H1 (cell line): ENCODE measurements at regions not wholly inside any gene's neighbourhood (a gene's known extent, or its start where the extent isn't known, plus 50 kb on each side); places are given as distances from the start of the nearest gene placed in this dataset.

Source experiments
- CTCF ChIA-PET: fragments of 300-600 bp; sonication (Branson Sonifier 250); formaldehyde crosslinking; loops from one replicate; lab custom pipeline; 2021; ENCODE audit not compliant: partially characterized antibody; lab: Charles Lee
- POLR2A ChIA-PET: fragments of 300-600 bp; sonication (Branson Sonifier 250); formaldehyde crosslinking; loops from one replicate; lab custom pipeline; 2021; ENCODE audit warnings: inconsistent platforms; ENCODE audit not compliant: partially characterized antibody; lab: Charles Lee
- DNase-seq, 2 experiments: peaks; one replicate each; pipeline versions ENCODE4 v3.0.0 to v3.0.0-alpha.2; 2010 to 2022; ENCODE audit warnings: low spot score in 2 of 2, low read depth in 1 of 2, mixed read lengths in 1 of 2
- FAIRE-seq: peaks from 2 replicates; lab custom pipeline; 2011; peaks lifted over from hg19 to GRCh38; lab: Jason Lieb, UNC
- H2AFZ ChIP-seq: 2 replicates; pipeline ENCODE4 v1.8.1; 2012; ENCODE audit warnings: low read length, inconsistent platforms
- H2AK5ac ChIP-seq: 2 replicates; pipeline ENCODE4 v1.6.1; 2013; ENCODE audit warnings: low read depth, low read length
- H2BK120ac ChIP-seq: replicated peaks from 2 replicates; pipeline ENCODE3; 2013; ENCODE audit warnings: low read depth, low read length, inconsistent platforms
- H2BK12ac ChIP-seq: 2 replicates; pipeline ENCODE4 v1.6.1; 2013; ENCODE audit warnings: low read depth, low read length
- H2BK15ac ChIP-seq: 2 replicates; pipeline ENCODE4 v1.6.1; 2013; ENCODE audit warnings: low read length
- H2BK20ac ChIP-seq: 2 replicates; pipeline ENCODE4 v1.6.1; 2013; ENCODE audit warnings: low read length
- H2BK5ac ChIP-seq: 2 replicates; pipeline ENCODE4 v1.6.1; 2013; ENCODE audit warnings: low read depth, low read length
- H3K14ac ChIP-seq: 2 replicates; pipeline ENCODE4 v1.6.1; 2013; ENCODE audit warnings: inconsistent platforms; ENCODE audit not compliant: insufficient read length
- H3K18ac ChIP-seq: 2 replicates; pipeline ENCODE4 v1.6.1; 2013; ENCODE audit warnings: low read length; ENCODE audit errors: extremely low read depth
- H3K23ac ChIP-seq: 2 replicates; pipeline ENCODE4 v1.6.1; 2013; ENCODE audit warnings: inconsistent platforms; ENCODE audit not compliant: insufficient read length
- H3K23me2 ChIP-seq: 2 replicates; pipeline ENCODE4 v1.6.1; 2013; ENCODE audit warnings: low read depth, low read length
- H3K27ac ChIP-seq: 2 replicates; pipeline ENCODE4 v1.6.1; 2011; ENCODE audit warnings: low read depth, low read length, inconsistent platforms
- H3K27me3 ChIP-seq, 4 experiments: replicated peaks in 1 of 4; 1 replicate in 1 of 4; 2 replicates in 3 of 4; pipeline versions ENCODE4 v1.6.1 to v1.8.1; 2011 to 2013; ENCODE audit warnings: low read length in 3 of 4, mild to moderate bottlenecking in 3 of 4, inconsistent platforms in 2 of 4, mixed read lengths in 2 of 4, moderate library complexity in 1 of 4; ENCODE audit not compliant: control insufficient read depth in 3 of 4, insufficient read depth in 3 of 4; ENCODE audit errors: extremely low read depth in 1 of 4
- H3K36me3 ChIP-seq, 4 experiments: 2 replicates each; pipeline versions ENCODE4 v1.6.1 to v1.8.1; 2011 to 2013; ENCODE audit warnings: mild to moderate bottlenecking in 4 of 4, low read length in 3 of 4, moderate library complexity in 2 of 4, control low read depth in 1 of 4, inconsistent platforms in 1 of 4; ENCODE audit not compliant: insufficient read depth in 4 of 4, control insufficient read depth in 2 of 4
- H3K4ac ChIP-seq: replicated peaks from 2 replicates; pipeline ENCODE3; 2013; ENCODE audit warnings: low read length, low read depth, mixed read lengths, inconsistent platforms; ENCODE audit not compliant: insufficient read length
- H3K4me1 ChIP-seq, 4 experiments: replicated peaks in 1 of 4; 1 replicate in 1 of 4; 2 replicates in 3 of 4; pipeline versions ENCODE4 v1.6.1 to v1.8.1; 2011 to 2013; ENCODE audit warnings: low read length in 3 of 4, inconsistent platforms in 2 of 4, mixed read lengths in 1 of 4; ENCODE audit not compliant: insufficient read depth in 4 of 4, control insufficient read depth in 3 of 4
- H3K4me2 ChIP-seq, 2 experiments: 2 replicates each; pipeline versions ENCODE4 v1.6.1 to v1.8.1; 2011 to 2013; ENCODE audit warnings: low read depth in 2 of 2, low read length in 2 of 2, control low read depth in 1 of 2, inconsistent platforms in 1 of 2, mild to moderate bottlenecking in 1 of 2; ENCODE audit not compliant: insufficient read depth in 1 of 2
- H3K4me3 ChIP-seq, 4 experiments: fragments of 200-600, 300-600 bp in 1 of 4; sonication (generic), shearing (Covaris generic), sonication (Bioruptor Twin) in 1 of 4; 2 replicates each; pipeline versions ENCODE4 v1.5.1 to v1.8.1; 2011 to 2016; ENCODE audit warnings: low read length in 4 of 4, low read depth in 3 of 4, control low read depth in 2 of 4, inconsistent platforms in 2 of 4, mild to moderate bottlenecking in 2 of 4, mixed read lengths in 1 of 4, moderate library complexity in 1 of 4; ENCODE audit not compliant: insufficient read depth in 2 of 4; ENCODE audit errors: extremely low read depth in 1 of 4
- H3K56ac ChIP-seq: replicated peaks from 2 replicates; pipeline ENCODE3; 2013; ENCODE audit warnings: low read depth, mild to moderate bottlenecking, mixed read lengths, low read length, inconsistent platforms; ENCODE audit not compliant: insufficient read length
- H3K79me1 ChIP-seq: 2 replicates; pipeline ENCODE4 v1.6.1; 2013; ENCODE audit warnings: low read depth, low read length, control low read depth
- H3K79me2 ChIP-seq, 2 experiments: 2 replicates each; pipeline versions ENCODE4 v1.6.1 to v1.8.1; 2012 to 2013; ENCODE audit warnings: low read length in 2 of 2, mild to moderate bottlenecking in 2 of 2, inconsistent platforms in 1 of 2; ENCODE audit not compliant: insufficient read depth in 2 of 2, control insufficient read depth in 1 of 2
- H3K9ac ChIP-seq, 4 experiments: replicated peaks in 1 of 4; 1 replicate in 1 of 4; 2 replicates in 3 of 4; pipeline versions ENCODE4 v1.6.1 to v1.8.1; 2011 to 2013; ENCODE audit warnings: low read depth in 3 of 4, low read length in 3 of 4, control low read depth in 2 of 4, mild to moderate bottlenecking in 2 of 4, moderate library complexity in 2 of 4, inconsistent platforms in 1 of 4; ENCODE audit errors: extremely low read depth in 1 of 4
- H3K9me3 ChIP-seq, 2 experiments: 2 replicates each; pipeline versions ENCODE4 v1.6.1 to v1.8.1; 2012 to 2013; ENCODE audit warnings: mild to moderate bottlenecking in 2 of 2, moderate library complexity in 2 of 2, control low read depth in 1 of 2, inconsistent platforms in 1 of 2, low read depth in 1 of 2, low read length in 1 of 2, mixed read lengths in 1 of 2; ENCODE audit not compliant: insufficient read depth in 2 of 2
- H4K20me1 ChIP-seq, 2 experiments: replicated peaks in 1 of 2; 2 replicates each; pipeline versions ENCODE3 to v1.8.1; 2011 to 2013; ENCODE audit warnings: inconsistent platforms in 2 of 2, low read length in 2 of 2, mild to moderate bottlenecking in 1 of 2; ENCODE audit not compliant: insufficient read depth in 2 of 2, control insufficient read depth in 1 of 2
- H4K5ac ChIP-seq: 2 replicates; pipeline ENCODE4 v1.6.1; 2013; ENCODE audit warnings: low read length, low read depth, mixed read lengths, inconsistent platforms; ENCODE audit not compliant: insufficient read length
- H4K8ac ChIP-seq: 2 replicates; pipeline ENCODE4 v1.8.0; 2013; ENCODE audit warnings: mild to moderate bottlenecking, moderate library complexity, low read length, inconsistent platforms; ENCODE audit not compliant: insufficient read depth; ENCODE audit errors: extremely low read depth
- H4K91ac ChIP-seq: replicated peaks from 2 replicates; pipeline ENCODE3; 2013; ENCODE audit warnings: low read length, mixed read lengths, inconsistent platforms; ENCODE audit not compliant: insufficient read length
- CREB1 ChIP-seq: IDR thresholded peaks from 2 replicates; pipeline ENCODE4 v1.6.1; 2012; ENCODE audit warnings: inconsistent platforms
- CTCF ChIP-seq, 3 experiments: IDR thresholded peaks; 1 replicate in 2 of 3; 2 replicates in 1 of 3; pipeline versions ENCODE4 v1.5.1 to v1.6.1; 2011; ENCODE audit warnings: low read length in 3 of 3, mild to moderate bottlenecking in 3 of 3, inconsistent platforms in 2 of 3, low read depth in 1 of 3, moderate library complexity in 1 of 3; ENCODE audit not compliant: insufficient read depth in 1 of 3; ENCODE audit errors: control extremely low read depth in 1 of 3
- FOSL1 ChIP-seq: IDR thresholded peaks from 2 replicates; pipeline ENCODE4 v1.6.1; 2011; ENCODE audit warnings: mild to moderate bottlenecking, low read depth, low read length, moderate library complexity; ENCODE audit not compliant: insufficient read depth
- GABPA ChIP-seq: IDR thresholded peaks from 2 replicates; pipeline ENCODE4 v1.6.1; 2011; ENCODE audit warnings: mild to moderate bottlenecking, low read length, moderate library complexity, borderline replicate concordance; ENCODE audit not compliant: insufficient read depth
- GTF2F1 ChIP-seq: IDR thresholded peaks from 2 replicates; pipeline ENCODE4 v1.6.1; 2012; ENCODE audit warnings: low read depth, low read length, improper control_type of control experiment, borderline replicate concordance
- JUND ChIP-seq: IDR thresholded peaks from 2 replicates; pipeline ENCODE4 v1.6.1; 2011; ENCODE audit warnings: mild to moderate bottlenecking, improper control_type of control experiment, low read length
- PHF8 ChIP-seq: fragments of 200-600 bp; sonication (generic); conservative IDR thresholded peaks from 2 replicates; pipeline ENCODE4 v1.7.1; 2012; ENCODE audit warnings: low read depth, mild to moderate bottlenecking, inconsistent platforms, low read length, moderate library complexity
- RFX5 ChIP-seq: IDR thresholded peaks from 2 replicates; pipeline ENCODE4 v1.6.1; 2011; ENCODE audit warnings: low read depth, low read length, improper control_type of control experiment, borderline replicate concordance
- SIN3A ChIP-seq, 2 experiments: IDR thresholded peaks in 1 of 2; conservative IDR thresholded peaks in 1 of 2; 2 replicates each; pipeline ENCODE4 v1.6.1; 2011 to 2012; ENCODE audit warnings: low read length in 2 of 2, improper control_type of control experiment in 1 of 2, low read depth in 1 of 2, mild to moderate bottlenecking in 1 of 2
- SRF ChIP-seq: IDR thresholded peaks from 2 replicates; pipeline ENCODE4 v1.6.1; 2011; ENCODE audit warnings: mild to moderate bottlenecking, low read depth, low read length, moderate library complexity
- YY1 ChIP-seq: IDR thresholded peaks from 2 replicates; pipeline ENCODE4 v1.6.1; 2011; ENCODE audit warnings: low read depth, mild to moderate bottlenecking, low read length
- WGBS, 2 experiments: shearing (Covaris generic) in 1 of 2; methylation state at CpG; one replicate each; pipeline versions ENCODE4 v1.1.6 to v1.1.7; 2013 to 2015; ENCODE audit warnings: low lambda C conversion rate in 2 of 2, mixed read lengths in 2 of 2, inconsistent platforms in 1 of 2, low coverage in 1 of 2, missing lambda C conversion rate in 1 of 2; ENCODE audit not compliant: insufficient replicate concordance in 2 of 2, insufficient coverage in 1 of 2, insufficient read length in 1 of 2; ENCODE audit errors: extremely low coverage in 1 of 2, missing lambda C conversion rate in 1 of 2; 5-methylcytosine and 5-hydroxymethylcytosine counted together

GRCh38 chr2:216944733-216945132 is 84.9 kb upstream of the TNP1 start:
- Histone ChIP-seq H3K18ac (no peak overlapping the region), H2BK5ac (no peak overlapping the region), H3K9me3 (no peaks in the 10 kb centered on the region), H3K9ac (no peak overlapping the region), H2BK12ac (no peak overlapping the region), H4K5ac (no peak overlapping the region), H4K8ac (no peak overlapping the region), H3K4me2 (no peak overlapping the region), H4K20me1 (no peaks in the 10 kb centered on the region), H2BK15ac (no peak overlapping the region), H3K79me2 (no peaks in the 10 kb centered on the region), H2BK120ac (no peak overlapping the region), H3K56ac (no peak overlapping the region), H2BK20ac (no peak overlapping the region), H2AFZ (no peak overlapping the region), H3K27me3 (no peaks in the 10 kb centered on the region), H3K4me1 (no peaks in the 10 kb centered on the region), H3K36me3 (no peaks in the 10 kb centered on the region), H4K91ac (no peak overlapping the region), H3K27ac (no peak overlapping the region), H3K79me1 (no peaks in the 10 kb centered on the region), H3K4me3 (no peak overlapping the region), H3K23ac (no peak overlapping the region), H2AK5ac (no peak overlapping the region), H3K14ac (no peak overlapping the region), H3K4ac (no peak overlapping the region), H3K23me2 (no peaks in the 10 kb centered on the region)
- WGBS, 2 experiments, result 81% methylated on average over 4 of the region's 4 CpGs; no CpG with 5 or more reads in 1 of the 2 experiments
- no peak for FAIRE-seq
- DNase-seq, result no peak
- ChIA-PET CTCF (interaction anchor here (0.6 to 1.1 kb wide), 3 partner anchors 12 to 533 kb away, joined by 3 read pairs; no protein-coding TSS in a partner anchor), POLR2A (no interaction called here)
- no peak for TF ChIP-seq SIN3A (conservative IDR thresholded peaks at IDR 0.05 in 1 of 2, IDR thresholded peaks at IDR 0.05 in 1 of 2; ENCODE audit: low read depth in 1 of 2, low read length in 2 of 2)
- no peak for TF ChIP-seq FOSL1
- TF ChIP-seq GTF2F1, result no peak
- no peak for TF ChIP-seq SRF
- no peak for TF ChIP-seq JUND
- no peak for TF ChIP-seq PHF8
- no peak for TF ChIP-seq CTCF (IDR thresholded peaks at IDR 0.05; ENCODE audit: control extremely low read depth in 1 of 3, insufficient read depth in 1 of 3, low read depth in 1 of 3, low read length in 3 of 3)
- no peak for TF ChIP-seq CREB1
- TF ChIP-seq RFX5, result no peak
- TF ChIP-seq GABPA, result no peak
- no peak for TF ChIP-seq YY1
